Right ventricle myocardium superior (tissue), 1 donor: ENCODE measurements at regions not wholly inside any gene's neighbourhood (a gene's known extent, or its start where the extent isn't known, plus 50 kb on each side); places are given as distances from the start of the nearest gene placed in this dataset.
"Not testable (repeated sequence)": the region's sequence is repeated elsewhere in the genome, so short reads cannot be mapped to it uniquely, and the experiment has no call there.

Experiments
- ATAC-seq: fragments of 200-7000 bp; cut with Tn5 transposase; one replicate; pipeline ENCODE4 v1.9.1; 2020; ENCODE audit warnings: mild to moderate bottlenecking; ENCODE audit not compliant: poor library complexity
- DNase-seq: peaks from one replicate; pipeline ENCODE4 v3.0.0-alpha.2; 2020
- intact Hi-C: fragments of 100-400 bp; cut with DNase I; formaldehyde crosslinking; loops from one replicate; pipeline ENCODE4 v1.11.2; 2022
- donor health status: DM: no; HTN: yes; CAD: no; lungs with severe emphysema.

DNA sequence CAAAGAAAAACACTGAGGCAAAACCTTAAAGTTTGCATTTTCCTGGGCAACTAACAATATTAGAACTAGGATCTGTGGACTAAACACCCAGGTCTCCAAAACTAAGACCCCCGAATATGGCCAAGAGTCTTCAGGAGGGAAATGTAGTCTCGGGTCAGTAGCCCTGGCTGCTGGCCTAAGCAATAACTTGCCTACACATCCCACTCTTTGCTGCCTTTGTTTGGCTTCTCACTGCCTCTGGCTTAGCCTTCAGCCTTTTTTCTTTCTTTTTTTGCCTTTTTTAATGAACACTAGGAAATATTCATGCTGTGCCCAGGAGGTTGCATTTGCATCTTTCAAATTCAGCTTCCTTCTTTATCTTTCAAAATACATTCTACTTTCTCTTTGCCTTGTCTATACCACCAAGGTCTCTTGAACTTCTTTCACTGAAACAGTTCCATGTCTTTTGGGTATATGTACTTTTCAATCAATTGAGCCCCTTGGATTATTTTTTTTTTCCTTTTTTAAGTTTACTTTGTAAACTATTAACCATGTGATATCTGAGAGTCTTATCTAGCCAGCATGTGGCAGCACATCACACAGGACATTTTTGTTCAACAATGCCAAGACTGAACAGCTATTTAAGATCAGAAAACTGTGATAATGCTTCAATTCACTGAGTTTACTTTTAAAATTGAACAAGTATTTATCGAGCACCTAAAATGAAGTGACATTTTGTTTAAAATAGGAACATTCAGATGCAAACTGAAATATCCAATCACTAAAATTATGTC, 165.0 kb upstream of the TRPC6 start:
- intact Hi-C loops = no loop called here
- DNase-seq (no peak), ATAC-seq (no peak)

DNA sequence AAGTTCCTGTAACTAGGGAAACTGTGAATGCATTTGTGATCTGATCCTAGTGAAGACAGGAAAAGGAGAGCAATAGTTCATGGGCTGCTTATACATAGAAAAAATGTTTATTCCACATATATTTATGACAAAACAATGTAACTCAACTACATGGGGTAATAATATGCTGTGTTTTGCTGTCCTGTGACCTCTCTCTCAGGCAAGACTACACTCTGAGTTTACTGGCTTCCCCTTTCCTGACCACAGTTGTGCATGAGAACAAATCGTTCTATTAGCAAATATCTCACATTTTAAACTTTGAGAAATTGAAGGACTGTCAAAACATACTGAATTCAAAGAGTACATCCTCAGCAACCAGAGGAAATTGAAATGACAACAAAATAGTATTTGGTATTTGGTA, 161.9 kb upstream of the TRPC6 start:
- intact Hi-C loops = no loop called here
- ATAC-seq (no peak), DNase-seq (no peak)

DNA sequence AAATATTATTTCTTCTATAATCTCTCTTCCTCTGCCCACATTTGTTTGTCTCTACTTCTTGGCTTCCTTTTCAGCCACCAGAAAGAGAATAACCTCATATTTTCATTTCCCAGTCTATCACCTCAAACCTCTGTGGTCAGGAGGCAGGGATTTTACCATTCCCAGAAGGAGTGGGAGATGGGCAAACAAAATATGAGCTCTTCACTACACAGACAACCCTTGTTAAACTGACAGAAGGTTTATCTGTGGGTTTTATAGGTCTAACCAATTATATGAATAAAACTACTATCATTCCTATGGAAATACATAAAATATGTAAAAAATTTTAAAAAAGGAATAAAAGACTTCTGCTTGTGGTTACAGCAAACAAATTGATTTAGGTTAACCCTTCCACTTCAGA, 160.0 kb upstream of the TRPC6 start:
- DNase-seq (no peak), ATAC-seq (no peak)
- intact Hi-C loops = no loop called here

DNA sequence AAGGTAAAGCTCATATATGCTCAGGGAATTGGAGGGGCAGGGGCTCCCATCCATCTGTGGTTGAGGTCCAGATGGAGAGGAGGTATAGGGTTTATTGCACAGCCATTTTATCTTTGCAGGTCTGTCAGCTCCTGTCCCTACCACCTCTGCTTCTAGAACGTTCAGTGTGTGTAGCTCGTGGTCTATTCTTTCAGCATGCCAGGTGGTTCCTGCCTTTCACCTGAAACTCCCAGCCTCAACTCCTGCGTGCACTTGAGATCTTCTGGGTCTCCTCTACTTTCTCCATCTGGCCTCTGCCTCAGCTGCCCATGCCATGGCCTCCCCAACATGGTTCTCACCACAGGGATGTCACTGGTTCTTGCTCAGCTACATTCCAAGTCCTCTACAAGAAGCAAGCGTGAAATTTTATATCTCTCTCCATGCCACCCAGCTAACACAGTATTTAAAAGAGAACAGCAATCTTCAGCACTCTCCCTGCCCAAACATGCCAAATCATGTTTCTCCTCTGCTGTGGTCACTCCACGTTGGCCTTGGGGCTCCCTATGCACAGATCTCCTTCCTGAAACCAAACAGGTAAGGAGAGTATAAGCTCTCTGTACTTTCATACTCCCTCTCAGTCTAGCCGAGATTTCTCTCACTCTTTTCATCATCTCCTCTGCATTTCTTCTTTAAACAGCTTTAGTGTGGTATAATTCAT, 157.8 kb upstream of the TRPC6 start:
- DNase-seq (no peak), ATAC-seq (no peak)
- intact Hi-C loops = no loop called here

DNA sequence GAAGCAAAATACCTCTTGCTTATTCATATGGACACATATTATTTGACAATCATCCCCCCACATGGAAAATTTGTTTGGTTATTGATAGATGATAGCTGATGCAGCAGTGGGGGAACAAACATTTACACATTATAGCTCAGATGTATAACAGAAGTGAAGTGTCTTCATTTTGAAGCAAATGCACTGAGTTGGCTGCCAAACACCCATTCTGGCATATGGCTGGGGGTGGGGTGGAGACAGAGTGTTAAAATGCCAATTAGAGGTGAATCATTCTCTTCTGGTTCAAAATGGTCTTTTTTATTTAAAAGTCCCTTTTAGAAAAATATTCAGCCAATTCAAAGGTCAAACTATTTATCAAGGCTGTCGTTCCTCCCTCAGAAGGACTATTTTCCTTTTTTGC, 157.3 kb upstream of the TRPC6 start:
- DNase-seq (no peak), ATAC-seq (no peak)
- intact Hi-C loops = no loop called here

DNA sequence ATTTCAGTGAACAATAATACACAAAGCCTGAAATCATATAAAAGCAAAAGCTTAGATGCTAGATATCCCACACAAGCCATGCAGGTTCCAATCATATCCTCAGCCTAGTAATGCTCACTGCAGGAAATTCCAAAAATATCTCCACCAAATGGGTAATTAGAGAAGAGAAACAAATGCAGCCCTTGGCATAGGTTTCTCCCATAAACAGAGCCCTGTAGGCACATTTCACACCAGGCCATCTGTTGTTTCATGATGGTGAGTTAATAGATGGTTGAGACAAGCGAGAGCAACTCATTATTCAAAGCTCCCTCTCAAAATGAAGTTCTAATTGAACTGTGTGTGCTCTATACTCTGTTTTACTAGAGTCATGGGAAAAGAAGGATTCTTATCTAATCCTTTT, 154.6 kb upstream of the TRPC6 start:
- intact Hi-C loops = no loop called here
- ATAC-seq = no peak
- no peak for DNase-seq

DNA sequence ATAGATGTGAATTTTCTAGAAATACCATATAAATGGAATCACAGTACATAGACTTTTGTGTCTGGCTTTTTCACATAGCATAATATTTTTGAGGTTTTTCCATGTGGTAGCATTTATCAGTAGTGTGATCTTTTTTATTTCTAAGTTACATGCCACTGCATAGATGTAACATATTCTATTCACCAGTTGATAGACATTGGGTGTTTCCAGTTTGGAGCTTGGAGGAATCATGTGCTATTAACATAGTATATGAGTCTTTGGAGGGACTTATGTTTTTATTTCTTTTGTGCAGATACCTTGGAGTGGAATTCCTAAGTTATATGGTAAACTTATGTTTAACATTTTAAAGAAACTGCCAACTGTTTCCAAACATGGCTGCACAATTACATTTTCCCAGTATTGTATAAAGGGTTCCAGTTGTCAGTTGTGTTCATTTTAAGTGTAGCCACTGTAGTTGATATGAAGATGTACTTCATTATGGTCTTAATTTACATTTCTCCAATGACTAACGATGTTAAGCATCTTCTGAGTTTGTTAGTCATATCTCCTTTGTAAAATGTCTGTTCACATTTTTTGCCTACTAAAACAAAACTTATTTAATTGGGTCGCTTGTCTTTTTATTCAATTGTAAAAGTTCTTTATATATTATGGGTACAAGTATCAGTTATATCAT, 145.7 kb upstream of the TRPC6 start:
- intact Hi-C loops = no loop called here
- no peak for DNase-seq
- no peak for ATAC-seq

DNA sequence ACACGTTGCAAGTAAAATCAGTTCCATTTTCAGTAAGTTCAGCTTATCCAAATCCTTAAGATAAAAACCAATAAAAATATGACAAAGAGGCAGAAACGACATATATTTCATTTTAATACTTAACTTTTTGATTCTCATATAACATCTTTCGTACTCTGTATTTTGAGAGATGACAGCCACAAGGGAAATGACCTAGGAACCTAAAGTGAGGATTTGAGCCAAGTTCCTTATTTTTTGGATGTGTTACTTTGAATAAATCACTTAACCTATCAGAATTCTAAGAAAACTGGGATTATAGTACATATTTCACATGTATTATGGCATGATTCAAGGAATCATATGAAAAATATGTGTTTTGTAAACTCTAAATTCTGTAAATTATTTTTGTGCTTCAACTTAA, 143.6 kb upstream of the TRPC6 start:
- ATAC-seq (no peak), DNase-seq (no peak)
- intact Hi-C loops = no loop called here

DNA sequence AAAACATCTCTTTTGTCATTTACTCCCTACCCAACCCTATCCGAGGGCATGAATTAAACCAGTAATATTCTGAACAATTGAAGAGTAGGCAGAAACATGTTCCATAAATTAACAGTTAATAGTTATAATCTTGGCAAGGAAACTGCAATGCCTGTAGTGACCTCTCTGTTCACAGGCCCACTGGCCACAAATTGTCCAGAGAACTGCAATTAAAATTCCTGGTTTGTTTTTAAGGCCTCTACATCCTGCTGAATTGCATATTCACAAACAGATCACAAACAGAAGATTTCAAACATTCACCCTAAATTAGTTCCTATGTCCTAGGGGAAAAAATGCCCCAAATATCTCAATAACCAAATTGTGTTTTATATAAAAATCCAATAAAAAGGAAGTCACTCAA, 143.2 kb upstream of the TRPC6 start:
- DNase-seq (no peak), ATAC-seq (no peak)
- intact Hi-C loops = no loop called here

DNA sequence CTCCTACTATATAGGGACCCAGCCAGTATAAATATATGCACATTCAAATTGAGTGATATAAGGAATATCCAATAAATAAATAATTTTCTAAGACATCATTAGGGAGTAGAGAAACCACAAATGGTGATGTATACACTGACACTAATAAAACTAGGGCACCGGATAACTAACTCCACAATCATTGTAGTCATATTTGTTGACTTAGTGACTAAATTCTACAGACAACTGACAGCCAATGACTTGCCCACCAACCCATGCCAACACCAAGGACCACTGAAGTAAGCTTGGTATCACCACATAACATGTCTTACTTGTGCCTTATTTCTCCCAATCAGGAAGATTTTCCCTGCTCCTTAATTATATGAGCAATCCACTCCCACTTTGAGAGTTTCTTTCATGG, 139.6 kb upstream of the TRPC6 start:
- ATAC-seq (no peak), DNase-seq (no peak)
- intact Hi-C loops = no loop called here

DNA sequence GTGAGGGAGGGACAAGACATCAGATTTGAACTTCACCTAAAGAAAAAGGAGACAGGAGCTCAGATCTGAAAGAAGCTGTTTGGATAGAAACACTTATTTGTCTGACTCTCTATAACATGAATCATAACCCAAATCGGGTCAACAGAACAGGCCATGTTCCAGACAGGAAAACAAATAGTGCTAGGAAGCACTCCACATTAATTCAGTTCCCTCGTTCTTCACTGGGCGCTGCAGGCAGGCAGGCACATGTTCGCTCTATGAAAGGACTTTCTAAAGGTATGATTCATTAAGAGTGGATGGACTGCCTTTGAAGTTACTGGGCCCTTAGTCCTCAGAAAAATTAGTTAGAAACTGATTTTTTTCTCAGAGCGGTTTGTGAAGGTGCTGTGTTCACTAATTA, 137.5 kb upstream of the TRPC6 start:
- DNase-seq (no peak), ATAC-seq (no peak)
- intact Hi-C loops = no loop called here

DNA sequence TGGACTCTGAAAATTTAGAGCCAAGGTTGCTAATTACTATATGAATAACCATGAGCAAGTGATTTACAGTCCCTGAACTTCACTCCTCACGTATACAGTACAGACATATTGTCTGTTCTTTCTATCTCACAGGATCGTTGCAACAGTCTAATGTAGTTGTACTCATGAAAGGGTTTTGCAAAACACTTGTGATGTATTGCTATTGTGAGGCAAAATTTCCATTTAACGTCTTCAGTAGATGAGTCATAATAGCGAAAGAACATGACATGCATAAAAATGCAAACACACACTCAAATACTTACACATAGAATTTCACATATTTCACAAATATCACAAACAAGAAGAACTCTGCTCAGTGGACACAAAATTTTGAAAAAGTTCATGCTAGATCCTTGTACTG, 134.6 kb upstream of the TRPC6 start:
- ATAC-seq (no peak), DNase-seq (no peak)
- intact Hi-C loops = no loop called here

DNA sequence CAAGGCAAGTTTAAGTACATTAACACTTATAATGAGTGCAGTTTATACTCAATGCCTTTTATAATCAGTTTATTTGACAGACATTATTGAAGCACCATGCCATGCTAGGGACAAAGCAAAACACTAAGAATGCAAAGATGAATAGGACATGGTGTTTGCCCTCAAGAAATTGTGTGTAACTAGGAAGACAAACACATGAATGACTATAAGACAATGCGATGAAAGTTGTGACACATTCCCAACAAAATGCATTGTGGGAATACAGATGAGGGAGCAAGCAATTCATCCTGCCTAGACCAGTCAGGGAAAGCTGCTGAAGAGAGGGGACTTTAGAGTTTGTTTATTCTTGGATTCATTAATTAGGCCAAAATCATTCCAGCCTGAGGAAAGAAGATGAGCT, 133.8 kb upstream of the TRPC6 start:
- DNase-seq = no peak
- no peak for ATAC-seq
- intact Hi-C loops = no loop called here

DNA sequence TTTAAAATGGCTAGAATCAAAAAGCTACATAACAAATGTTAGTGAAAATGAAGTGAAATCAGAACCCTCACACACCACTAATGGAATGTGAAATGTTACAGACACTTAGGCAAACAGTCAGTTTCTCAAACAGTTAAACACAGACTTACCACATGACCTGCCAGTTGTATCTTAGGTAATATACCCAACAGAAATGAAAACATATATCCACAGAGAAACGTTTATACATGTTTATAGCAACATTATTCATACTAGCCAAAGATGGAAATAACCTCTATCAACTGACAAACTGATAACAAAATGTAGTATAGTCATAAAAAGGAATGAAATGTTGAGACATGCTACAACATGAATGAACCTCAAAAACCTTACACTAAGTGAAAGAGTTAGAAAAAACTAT, 131.5 kb upstream of the TRPC6 start:
- intact Hi-C loops = no loop called here
- no peak for ATAC-seq

DNA sequence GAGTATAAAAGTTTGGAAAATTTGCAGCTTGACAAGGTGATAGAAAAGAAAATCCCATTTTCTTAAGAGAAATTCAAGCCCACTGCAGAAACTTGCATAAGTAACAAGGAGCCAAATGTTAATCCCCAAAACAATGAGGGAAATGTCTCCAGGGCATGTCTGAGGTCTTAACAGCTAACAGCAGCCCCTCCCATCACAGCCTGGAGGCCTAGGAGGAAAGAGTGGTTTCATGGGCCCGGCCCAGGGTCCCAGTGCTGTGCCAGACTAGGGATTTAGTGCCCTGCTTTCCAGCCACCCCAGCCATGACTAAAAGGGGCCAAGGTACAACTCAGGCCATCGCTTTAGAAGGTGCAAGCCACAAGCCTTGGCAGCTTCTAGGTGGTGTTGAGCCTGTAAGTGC, 123.7 kb upstream of the TRPC6 start:
- intact Hi-C loops = no loop called here
- ATAC-seq = no peak

More for the DNA sequence above, 131.5 kb upstream of the TRPC6 start:
- DNase-seq = no peak

DNA sequence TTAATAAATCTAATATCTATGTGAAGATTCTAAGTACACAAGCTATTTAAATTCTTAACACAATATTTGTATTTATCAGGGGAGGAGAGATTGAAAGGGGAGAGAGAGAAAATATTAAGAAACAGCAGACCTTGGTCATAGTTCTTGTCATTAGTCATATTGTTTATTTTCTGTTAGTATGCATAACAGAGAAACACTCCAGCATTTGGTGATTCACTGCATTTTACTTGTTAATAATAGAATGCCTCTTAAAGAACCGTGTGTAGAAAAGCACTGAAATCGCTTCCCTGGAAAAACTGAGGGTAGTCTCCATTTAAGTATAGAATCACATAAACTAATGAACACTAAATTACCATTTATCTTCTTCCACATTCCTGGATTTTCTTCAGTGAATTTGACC, 122.7 kb upstream of the TRPC6 start:
- DNase-seq = no peak
- intact Hi-C loops = no loop called here
- ATAC-seq = no peak

More for the DNA sequence above, 123.7 kb upstream of the TRPC6 start:
- DNase-seq = peak; percentile 33

DNA sequence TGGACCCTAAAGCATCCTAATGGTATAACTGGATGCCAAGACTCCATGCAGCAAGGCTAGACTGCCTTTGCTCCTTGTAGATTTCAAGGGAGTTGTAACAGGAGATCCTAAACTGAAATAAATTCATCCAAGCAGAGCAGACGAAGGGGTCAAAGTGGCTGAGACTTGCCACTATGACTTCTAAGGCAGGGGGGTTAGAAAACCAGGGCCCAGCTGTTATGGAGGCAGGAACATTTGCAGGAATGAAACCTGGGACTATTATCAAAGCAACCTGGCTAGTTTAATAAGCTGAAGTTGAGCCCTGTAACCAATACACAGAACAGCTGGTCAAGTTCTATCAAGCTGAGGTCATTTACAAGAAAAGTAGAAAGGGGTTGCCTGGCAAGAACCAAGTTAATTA, 122.2 kb upstream of the TRPC6 start:
- intact Hi-C loops = no loop called here
- ATAC-seq = no peak
- no peak for DNase-seq

DNA sequence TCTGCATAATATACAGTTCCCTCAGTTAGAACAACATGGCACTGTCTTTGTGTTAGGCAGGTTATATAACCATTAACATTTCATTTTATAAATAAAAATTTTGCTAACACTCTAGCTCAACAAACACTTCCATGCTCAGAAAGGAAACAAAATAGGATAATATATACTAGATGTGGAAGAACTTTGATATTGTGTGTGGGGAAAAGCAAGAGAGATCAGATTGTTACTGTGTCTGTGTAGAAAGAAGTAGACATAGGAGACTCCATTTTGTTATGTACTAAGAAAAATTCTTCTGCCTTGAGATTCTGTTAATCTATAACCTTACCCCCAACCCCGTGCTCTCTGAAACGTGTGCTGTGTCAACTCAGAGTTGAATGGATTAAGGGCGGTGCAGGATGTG, 111.1 kb upstream of the TRPC6 start:
- ATAC-seq, DNase-seq, intact Hi-C loops: not testable (repeated sequence)

DNA sequence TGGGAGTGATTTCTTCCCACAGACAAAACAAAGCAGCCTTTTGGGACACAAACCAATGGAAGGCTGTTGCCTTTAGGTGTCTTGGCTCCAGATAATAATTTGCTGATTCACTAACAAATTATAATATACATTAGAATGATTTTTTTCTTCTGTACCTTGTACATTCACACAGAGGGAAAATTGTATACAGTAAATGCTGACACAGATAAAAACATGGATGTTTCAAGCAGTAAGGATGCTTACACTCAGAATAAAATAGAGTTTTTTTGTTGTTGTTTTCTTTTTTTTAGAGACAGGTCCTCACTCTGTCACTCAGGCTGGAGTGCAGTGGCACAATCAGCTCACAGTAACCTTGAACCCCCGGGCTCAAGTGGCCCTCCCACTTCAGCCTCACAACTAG, 109.2 kb upstream of the TRPC6 start:
- DNase-seq = no peak
- ATAC-seq = no peak
- intact Hi-C loops = no loop called here

DNA sequence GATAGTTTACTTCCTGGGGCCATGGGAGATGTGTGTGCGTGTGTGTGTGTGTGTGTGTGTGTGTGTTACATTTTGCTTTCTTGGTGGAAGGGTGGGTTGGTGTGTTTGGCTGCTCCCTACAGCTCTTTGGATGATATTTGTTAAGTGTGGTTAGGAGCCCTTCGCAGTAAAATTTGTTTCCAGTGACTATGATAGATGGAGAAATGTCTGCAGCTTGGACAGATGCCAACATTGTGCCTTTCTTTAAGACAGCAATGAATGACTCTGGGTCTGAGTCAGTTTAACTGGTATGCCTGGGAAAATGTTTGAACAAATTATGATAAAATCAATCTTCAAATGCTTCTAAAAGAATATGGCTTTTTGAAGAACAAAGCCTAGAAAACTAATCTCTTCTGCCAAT, 102.7 kb upstream of the TRPC6 start:
- intact Hi-C loops = no loop called here
- ATAC-seq = no peak
- DNase-seq = no peak
